Chondrocyte (in vitro differentiated cells): ENCODE measurements at regions not wholly inside any gene's neighbourhood (a gene's known extent, or its start where the extent isn't known, plus 50 kb on each side); places are given as distances from the start of the nearest gene placed in this dataset.
A peak's percentile ranks its signal among the peaks of the same experiment; 100 is the strongest.

Experiments used
- DNase-seq: peaks from one replicate; pipeline ENCODE4 v3.0.0; 2021; ENCODE audit warnings: mixed read lengths, low spot score
- H3K27ac Mint-ChIP-seq: one replicate; pipeline ENCODE4 v1.8.0; 2021; ENCODE audit warnings: mild to moderate bottlenecking, moderate library complexity, mixed read lengths; ENCODE audit not compliant: unreplicated experiment
- H3K27me3 Mint-ChIP-seq: 2 replicates; pipeline ENCODE4 v1.8.0; 2021; ENCODE audit warnings: low read depth, mixed read lengths
- H3K36me3 Mint-ChIP-seq: 2 replicates; pipeline ENCODE4 v1.8.0; 2021; ENCODE audit warnings: low read depth, mixed read lengths
- H3K4me1 Mint-ChIP-seq: 2 replicates; pipeline ENCODE4 v1.8.0; 2021; ENCODE audit warnings: low read depth, mild to moderate bottlenecking, mixed read lengths
- H3K4me3 Mint-ChIP-seq: one replicate; pipeline ENCODE4 v1.8.0; 2021; ENCODE audit warnings: mild to moderate bottlenecking, moderate library complexity, mixed read lengths; ENCODE audit not compliant: unreplicated experiment
- H3K9me3 Mint-ChIP-seq: 2 replicates; pipeline ENCODE4 v1.8.0; 2021; ENCODE audit warnings: low read depth, mixed read lengths
- CTCF ChIP-seq: fragments of 200-600 bp; sonication (generic); IDR thresholded peaks from 2 replicates; pipeline ENCODE4 v1.5.0; 2021; ENCODE audit warnings: antibody characterized with exemption, mild to moderate bottlenecking, moderate library complexity

GRCh38 chr4:106495476-106495875, 126.9 kb upstream of the GIMD1 start:
- Mint-ChIP-seq H3K27ac (no peak overlapping the region), H3K4me3 (no peak overlapping the region), H3K4me1 (peaks cover 2% of the 10 kb centered on the region), H3K27me3 (peaks cover 4% of the 10 kb centered on the region), H3K9me3 (peaks cover 2% of the 10 kb centered on the region), H3K36me3 (no peaks in the 10 kb centered on the region)
- DNase-seq = no peak
- no peak for TF ChIP-seq CTCF

GRCh38 chr4:106494066-106494465, 125.5 kb upstream of the GIMD1 start:
- Mint-ChIP-seq H3K4me1 (peaks cover 2% of the 10 kb centered on the region), H3K27ac (peak overlapping the region; percentile 64), H3K4me3 (no peak overlapping the region), H3K9me3 (peaks cover 2% of the 10 kb centered on the region), H3K27me3 (peaks cover 5% of the 10 kb centered on the region), H3K36me3 (no peaks in the 10 kb centered on the region)
- no peak for TF ChIP-seq CTCF
- DNase-seq = no peak

GRCh38 chr4:106493086-106493485, 124.5 kb upstream of the GIMD1 start:
- Mint-ChIP-seq H3K9me3 (peaks cover 2% of the 10 kb centered on the region), H3K4me3 (no peak overlapping the region), H3K27ac (no peak overlapping the region), H3K4me1 (peaks cover 2% of the 10 kb centered on the region), H3K27me3 (peaks cover 12% of the 10 kb centered on the region), H3K36me3 (no peaks in the 10 kb centered on the region)
- no peak for TF ChIP-seq CTCF
- DNase-seq = no peak

GRCh38 chr4:106486533-106486932, 118.0 kb upstream of the GIMD1 start:
- peaks cover 56% of the 10 kb centered on the region for H3K27me3 Mint-ChIP-seq
- DNase-seq = no peak
- H3K27ac Mint-ChIP-seq = no peak overlapping the region
- H3K36me3 Mint-ChIP-seq = peaks cover 5% of the 10 kb centered on the region
- no peak for TF ChIP-seq CTCF
- no peak overlapping the region for H3K4me3 Mint-ChIP-seq
- H3K9me3 Mint-ChIP-seq = peaks cover 12% of the 10 kb centered on the region
- H3K4me1 Mint-ChIP-seq = no peaks in the 10 kb centered on the region

- no peak for TF ChIP-seq CTCF
- Mint-ChIP-seq H3K27ac (no peak overlapping the region), H3K27me3 (peaks cover 61% of the 10 kb centered on the region), H3K36me3 (peaks cover 4% of the 10 kb centered on the region), H3K4me3 (no peak overlapping the region), H3K4me1 (no peaks in the 10 kb centered on the region), H3K9me3 (peaks cover 12% of the 10 kb centered on the region)
- no peak for DNase-seq
These were observed 113.2 kb upstream of the GIMD1 start for GRCh38 chr4:106481801-106482200.
